ENCODE measurements at regions not wholly inside any gene's neighbourhood (a gene's known extent, or its start where the extent isn't known, plus 50 kb on each side); places are given as distances from the start of the nearest gene placed in this dataset.

GRCh38 chr2:17043173-17043572, 377.5 kb upstream of the CYRIA start:
- TF ChIP-seq, protein P1, sequence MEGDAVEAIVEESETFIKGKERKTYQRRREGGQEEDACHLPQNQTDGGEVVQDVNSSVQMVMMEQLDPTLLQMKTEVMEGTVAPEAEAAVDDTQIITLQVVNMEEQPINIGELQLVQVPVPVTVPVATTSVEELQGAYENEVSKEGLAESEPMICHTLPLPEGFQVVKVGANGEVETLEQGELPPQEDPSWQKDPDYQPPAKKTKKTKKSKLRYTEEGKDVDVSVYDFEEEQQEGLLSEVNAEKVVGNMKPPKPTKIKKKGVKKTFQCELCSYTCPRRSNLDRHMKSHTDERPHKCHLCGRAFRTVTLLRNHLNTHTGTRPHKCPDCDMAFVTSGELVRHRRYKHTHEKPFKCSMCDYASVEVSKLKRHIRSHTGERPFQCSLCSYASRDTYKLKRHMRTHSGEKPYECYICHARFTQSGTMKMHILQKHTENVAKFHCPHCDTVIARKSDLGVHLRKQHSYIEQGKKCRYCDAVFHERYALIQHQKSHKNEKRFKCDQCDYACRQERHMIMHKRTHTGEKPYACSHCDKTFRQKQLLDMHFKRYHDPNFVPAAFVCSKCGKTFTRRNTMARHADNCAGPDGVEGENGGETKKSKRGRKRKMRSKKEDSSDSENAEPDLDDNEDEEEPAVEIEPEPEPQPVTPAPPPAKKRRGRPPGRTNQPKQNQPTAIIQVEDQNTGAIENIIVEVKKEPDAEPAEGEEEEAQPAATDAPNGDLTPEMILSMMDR (IDR thresholded peaks at IDR 0.05) = no peak
- no peak for TF ChIP-seq POLR2A (IDR thresholded peaks at IDR 0.05)

Data from sigmoid colon (tissue), 3 donors.